Prostate gland (tissue), 2 donors: ENCODE measurements at regions not wholly inside any gene's neighbourhood (a gene's known extent, or its start where the extent isn't known, plus 50 kb on each side); places are given as distances from the start of the nearest gene placed in this dataset.

Experiments used
- DNase-seq: peaks from one replicate; pipeline ENCODE4 v3.0.0-alpha.2; 2019; ENCODE audit warnings: low spot score
- H3K27ac ChIP-seq, 2 donors: fragments of 200-600 bp; sonication (generic); 2 replicates each; pipeline ENCODE4 v1.5.1; 2017 to 2019
- H3K27me3 ChIP-seq: fragments of 200-600 bp; sonication (generic); replicated peaks from 2 replicates; pipeline ENCODE4 v1.5.1; 2019; ENCODE audit not compliant: insufficient read depth
- H3K36me3 ChIP-seq, 2 donors: fragments of 200-600 bp; sonication (generic); 1 replicate in 1 of 2; 2 replicates in 1 of 2; pipeline versions ENCODE4 v1.5.1 to v1.8.1; 2017 to 2019
- H3K4me1 ChIP-seq: fragments of 200-600 bp; sonication (generic); replicated peaks from 2 replicates; pipeline ENCODE4 v1.5.1; 2019
- H3K4me3 ChIP-seq, 2 donors: fragments of 200-600 bp; sonication (generic); 2 replicates each; pipeline ENCODE4 v1.5.1; 2017 to 2019
- H3K9me3 ChIP-seq: fragments of 200-600 bp; sonication (generic); 2 replicates; pipeline ENCODE4 v1.5.1; 2017
- POLR2A ChIP-seq: fragments of 450-650 bp; IDR thresholded peaks from one replicate; pipeline ENCODE4 v1.6.1; 2016; ENCODE audit warnings: antibody characterized with exemption, mild to moderate bottlenecking
- POLR2AphosphoS5 ChIP-seq: sonication (generic); formaldehyde crosslinking; IDR thresholded peaks from one replicate; pipeline ENCODE4 v1.6.1; 2017; ENCODE audit warnings: antibody characterized with exemption
- WGBS: methylation state at CpG from one replicate; pipeline ENCODE4 v1.1.5; 2018; 5-methylcytosine and 5-hydroxymethylcytosine counted together
- intact Hi-C: fragments of 100-400 bp; cut with DNase I; formaldehyde crosslinking; loops from one replicate; pipeline ENCODE4 v1.14.2; 2022
- TF ChIP-seq, protein P1 (sequence below), 4 experiments: fragments of 200-600 bp in 2 of 4; fragments of 450-650 bp in 2 of 4; sonication (generic) in 2 of 4; IDR thresholded peaks; 1 replicate in 3 of 4; 2 replicates in 1 of 4; pipeline ENCODE4 v1.5.1; 2016 to 2019; ENCODE audit warnings: antibody characterized with exemption in 4 of 4, mild to moderate bottlenecking in 2 of 4, moderate library complexity in 2 of 4

DNA sequence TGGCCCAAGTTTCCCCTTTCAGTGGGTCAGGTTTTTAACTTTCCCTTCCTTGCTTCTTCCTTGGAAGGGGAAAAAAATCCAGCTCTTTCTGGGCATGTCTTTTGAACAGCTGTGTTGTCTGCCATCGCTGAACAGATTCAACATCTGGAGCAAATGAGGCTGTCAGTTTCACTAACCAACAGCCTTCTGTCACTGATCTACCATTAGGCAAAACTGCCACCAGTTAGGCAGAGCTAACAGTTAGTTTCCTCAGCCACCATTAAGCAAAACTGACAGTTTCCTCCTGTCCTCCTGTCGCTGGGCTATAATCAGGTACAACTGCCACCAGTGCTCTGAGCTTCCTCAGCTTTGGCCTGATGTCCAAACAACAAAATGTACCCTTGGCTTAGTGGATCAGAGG is 81.9 kb downstream of the NPTX2 start:
- H3K4me1 ChIP-seq, result no peaks in the 10 kb centered on the region
- no peak overlapping the region for H3K27ac ChIP-seq
- DNase-seq, result no peak
- no peak overlapping the region for H3K4me3 ChIP-seq
- peaks cover 2% of the 10 kb centered on the region for H3K27me3 ChIP-seq
- intact Hi-C loops, result no loop called here
- H3K36me3 ChIP-seq, result no peaks in the 10 kb centered on the region
- TF ChIP-seq POLR2A (no peak), POLR2AphosphoS5 (no peak)
- TF ChIP-seq, protein P1, sequence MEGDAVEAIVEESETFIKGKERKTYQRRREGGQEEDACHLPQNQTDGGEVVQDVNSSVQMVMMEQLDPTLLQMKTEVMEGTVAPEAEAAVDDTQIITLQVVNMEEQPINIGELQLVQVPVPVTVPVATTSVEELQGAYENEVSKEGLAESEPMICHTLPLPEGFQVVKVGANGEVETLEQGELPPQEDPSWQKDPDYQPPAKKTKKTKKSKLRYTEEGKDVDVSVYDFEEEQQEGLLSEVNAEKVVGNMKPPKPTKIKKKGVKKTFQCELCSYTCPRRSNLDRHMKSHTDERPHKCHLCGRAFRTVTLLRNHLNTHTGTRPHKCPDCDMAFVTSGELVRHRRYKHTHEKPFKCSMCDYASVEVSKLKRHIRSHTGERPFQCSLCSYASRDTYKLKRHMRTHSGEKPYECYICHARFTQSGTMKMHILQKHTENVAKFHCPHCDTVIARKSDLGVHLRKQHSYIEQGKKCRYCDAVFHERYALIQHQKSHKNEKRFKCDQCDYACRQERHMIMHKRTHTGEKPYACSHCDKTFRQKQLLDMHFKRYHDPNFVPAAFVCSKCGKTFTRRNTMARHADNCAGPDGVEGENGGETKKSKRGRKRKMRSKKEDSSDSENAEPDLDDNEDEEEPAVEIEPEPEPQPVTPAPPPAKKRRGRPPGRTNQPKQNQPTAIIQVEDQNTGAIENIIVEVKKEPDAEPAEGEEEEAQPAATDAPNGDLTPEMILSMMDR (IDR thresholded peaks at IDR 0.05), result no peak
- WGBS, result 81% methylated on average over 2 of the region's 2 CpGs
- no peaks in the 10 kb centered on the region for H3K9me3 ChIP-seq

DNA sequence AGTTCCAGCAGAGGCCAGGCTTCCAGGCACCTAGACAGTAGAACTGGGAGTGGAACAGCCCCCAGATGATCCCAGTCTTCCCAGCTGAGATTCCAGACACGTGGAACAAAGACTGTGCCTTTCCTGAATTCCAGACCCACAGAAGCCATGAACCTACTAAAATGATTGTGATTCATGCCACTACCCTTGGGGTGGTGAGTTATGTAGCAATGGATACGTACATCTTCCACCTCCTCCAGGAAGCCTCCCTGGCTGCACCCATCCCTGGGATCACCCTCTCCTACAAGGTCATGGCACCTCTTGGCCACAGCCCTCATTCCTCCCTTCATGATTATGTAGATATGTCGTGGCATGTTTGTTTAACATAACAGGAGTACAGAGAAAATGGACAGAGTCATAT is 83.4 kb downstream of the NPTX2 start:
- Histone ChIP-seq H3K9me3 (no peaks in the 10 kb centered on the region), H3K4me3 (no peak overlapping the region), H3K36me3 (no peaks in the 10 kb centered on the region), H3K27me3 (peaks cover 5% of the 10 kb centered on the region), H3K27ac (no peak overlapping the region), H3K4me1 (no peaks in the 10 kb centered on the region)
- DNase-seq, result no peak
- intact Hi-C loops, result no loop called here
- TF ChIP-seq POLR2AphosphoS5, result no peak
- TF ChIP-seq, protein P1 (IDR thresholded peaks at IDR 0.05), result no peak
- no peak for TF ChIP-seq POLR2A
- WGBS, result 72% methylated on average over 3 of the region's 3 CpGs

DNA sequence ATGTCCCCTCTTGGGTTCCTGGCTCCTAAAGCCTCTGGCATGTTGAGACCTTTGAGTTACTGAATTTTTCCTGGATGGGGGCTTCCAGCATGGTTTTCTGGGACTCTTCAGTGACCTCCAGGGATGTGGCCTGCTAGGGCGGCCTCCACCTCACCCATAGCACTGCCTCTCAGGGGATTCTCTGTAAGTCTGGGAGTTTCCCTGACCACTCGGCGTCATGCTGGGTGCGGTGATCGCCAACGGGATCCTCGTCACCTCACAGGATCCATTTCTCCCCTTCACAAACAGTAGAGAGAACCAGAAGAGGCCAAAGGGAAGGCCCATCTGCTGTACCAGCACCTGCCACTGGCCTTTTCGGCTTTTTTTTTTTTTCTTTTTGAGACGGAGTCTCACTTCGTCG is 84.3 kb downstream of the NPTX2 start:
- Histone ChIP-seq H3K36me3 (no peaks in the 10 kb centered on the region), H3K4me3 (no peak overlapping the region), H3K27ac (no peak overlapping the region), H3K9me3 (no peaks in the 10 kb centered on the region), H3K4me1 (no peaks in the 10 kb centered on the region), H3K27me3 (peaks cover 5% of the 10 kb centered on the region)
- intact Hi-C loops, result no loop called here
- TF ChIP-seq POLR2A, result no peak
- TF ChIP-seq POLR2AphosphoS5, result no peak
- TF ChIP-seq, protein P1 (IDR thresholded peaks at IDR 0.05), result no peak
- DNase-seq, result no peak
- WGBS, result 83% methylated on average over 11 of the region's 11 CpGs

DNA sequence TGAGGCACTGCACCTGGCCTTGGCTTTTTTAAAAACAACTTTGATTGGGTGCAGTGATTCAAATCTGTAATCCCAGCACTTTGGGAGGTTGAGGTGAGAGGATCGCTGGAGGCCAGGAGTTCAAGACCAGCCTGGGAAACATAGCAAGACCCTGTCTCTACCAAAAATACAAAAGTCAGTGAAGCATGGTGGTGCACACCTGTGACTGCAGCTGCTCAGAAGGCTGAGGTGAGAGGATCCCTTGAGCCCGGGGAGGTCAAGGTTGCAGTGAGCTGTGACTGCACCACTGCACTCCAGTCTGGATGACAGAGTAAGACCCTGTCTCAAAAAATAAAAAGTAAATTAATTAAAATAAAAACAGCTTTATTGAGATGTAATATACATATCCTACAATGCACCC is 84.9 kb downstream of the NPTX2 start:
- intact Hi-C loops, result no loop called here
- Histone ChIP-seq H3K27ac (no peak overlapping the region), H3K27me3 (peaks cover 5% of the 10 kb centered on the region), H3K4me1 (no peaks in the 10 kb centered on the region), H3K4me3 (no peak overlapping the region), H3K9me3 (no peaks in the 10 kb centered on the region), H3K36me3 (no peaks in the 10 kb centered on the region)
- TF ChIP-seq POLR2AphosphoS5, result no peak
- TF ChIP-seq, protein P1 (IDR thresholded peaks at IDR 0.05), result no peak
- TF ChIP-seq POLR2A, result no peak
- 90% methylated on average over 2 of the region's 2 CpGs for WGBS
- no peak for DNase-seq

DNA sequence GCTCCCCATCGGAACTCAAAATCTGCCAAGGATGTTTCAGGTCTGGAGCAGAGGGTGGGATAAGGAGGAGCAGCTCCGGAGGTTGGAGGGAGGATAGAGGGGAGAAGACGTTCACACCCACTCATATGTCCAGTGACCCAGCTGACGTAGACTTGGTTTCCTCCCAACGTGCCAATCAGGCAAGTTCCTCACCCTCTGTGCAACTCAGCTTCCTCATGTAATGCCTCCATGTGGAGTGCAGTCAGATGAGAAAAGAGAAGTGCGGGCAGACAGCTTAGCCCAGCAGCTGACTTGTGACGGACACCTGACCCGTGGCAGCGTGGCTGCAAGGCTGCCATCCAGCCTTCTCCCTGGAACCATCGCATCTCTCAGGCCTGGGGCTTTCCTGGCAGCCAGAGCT is 86.8 kb downstream of the NPTX2 start:
- WGBS, result 78% methylated on average over 10 of the region's 10 CpGs
- no peak for TF ChIP-seq POLR2A
- TF ChIP-seq, protein P1 (IDR thresholded peaks at IDR 0.05), result no peak
- TF ChIP-seq POLR2AphosphoS5, result no peak

More for the DNA sequence above, 86.8 kb downstream of the NPTX2 start:
- Histone ChIP-seq H3K27ac (no peak overlapping the region), H3K36me3 (no peaks in the 10 kb centered on the region), H3K4me3 (no peak overlapping the region), H3K4me1 (no peaks in the 10 kb centered on the region), H3K9me3 (no peaks in the 10 kb centered on the region), H3K27me3 (peaks cover 5% of the 10 kb centered on the region)
- no peak for DNase-seq
- intact Hi-C loops, result no loop called here
